ENCODE measurements at regions not wholly inside any gene's neighbourhood (a gene's known extent, or its start where the extent isn't known, plus 50 kb on each side); places are given as distances from the start of the nearest gene placed in this dataset.

GRCh38 chr10:2599571-2599970 lies 467.8 kb upstream of the PFKP start:
- TF ChIP-seq ZNF132 (tag by site-specific recombination; IDR thresholded peaks at IDR 0.05; ENCODE audit: borderline replicate concordance) = no peak
- no peak for TF ChIP-seq ZNF274 (IDR thresholded peaks at IDR 0.05; ENCODE audit: low read length)
- no peak for TF ChIP-seq ZNF274 (tag by site-specific recombination; IDR thresholded peaks at IDR 0.05; ENCODE audit: borderline replicate concordance)
- TF ChIP-seq ZNF214 (tag by site-specific recombination; IDR thresholded peaks at IDR 0.05; ENCODE audit: borderline replicate concordance) = no peak
- no peak for TF ChIP-seq ELK4 (IDR thresholded peaks at IDR 0.05; ENCODE audit: borderline replicate concordance, low read depth, low read length)
- TF ChIP-seq TRIM28 (IDR thresholded peaks at IDR 0.05; ENCODE audit: borderline replicate concordance, low read length) = no peak
- no peak for TF ChIP-seq FEZF1 (tag by site-specific recombination; IDR thresholded peaks at IDR 0.05)
- TF ChIP-seq ZNF76 (tag by site-specific recombination; IDR thresholded peaks at IDR 0.05; ENCODE audit: borderline replicate concordance, low read depth) = no peak
- no peak for TF ChIP-seq ZNF169 (tag by site-specific recombination; IDR thresholded peaks at IDR 0.05)
- no peak for TF ChIP-seq ZNF585B (tag by site-specific recombination; IDR thresholded peaks at IDR 0.05)
- no peak for TF ChIP-seq ZNF571 (tag by site-specific recombination; IDR thresholded peaks at IDR 0.05)
- TF ChIP-seq ZNF37A (tag by site-specific recombination; IDR thresholded peaks at IDR 0.05) = no peak
- no peak for TF ChIP-seq ZNF792 (tag by site-specific recombination; IDR thresholded peaks at IDR 0.05)
- TF ChIP-seq ZNF548 (tag by site-specific recombination; IDR thresholded peaks at IDR 0.05) = no peak
- no peaks in the 10 kb centered on the region for H3K4me1 ChIP-seq (ENCODE audit: control insufficient read depth, insufficient read depth, low read length)
- H3K9me3 ChIP-seq (ENCODE audit: control insufficient read depth, insufficient read depth, low read depth, low read length) = no peaks in the 10 kb centered on the region
- ChIA-PET CTCF (no interaction called here), POLR2A (interaction anchor here (0.6 kb wide), 1 partner anchor 74 kb away, joined by 3 read pairs; no protein-coding TSS in a partner anchor)
- H3K36me3 ChIP-seq (ENCODE audit: control insufficient read depth in 2 of 2, insufficient read depth in 1 of 2, low read length in 2 of 2) = no peaks in the 10 kb centered on the region
- H3K4me3 ChIP-seq (ENCODE audit: low read depth, low read length) = no peak overlapping the region
- H3K27ac ChIP-seq (ENCODE audit: extremely low read depth, low read depth, low read length) = no peak overlapping the region

GRCh38 chr10:2592360-2593160 lies 474.8 kb upstream of the PFKP start:
- Histone ChIP-seq H3K9me3 (ENCODE audit: control insufficient read depth, insufficient read depth, low read depth, low read length) (no peaks in the 10 kb centered on the region), H3K4me1 (ENCODE audit: control insufficient read depth, insufficient read depth, low read length) (no peaks in the 10 kb centered on the region), H3K36me3 (ENCODE audit: control insufficient read depth in 2 of 2, insufficient read depth in 1 of 2, low read length in 2 of 2) (no peaks in the 10 kb centered on the region), H3K4me3 (ENCODE audit: low read depth, low read length) (no peak overlapping the region), H3K27ac (ENCODE audit: extremely low read depth, low read depth, low read length) (no peak overlapping the region)
- ChIA-PET CTCF (interaction anchor here (0.6 kb wide), 1 partner anchor 455 kb away, joined by 4 read pairs; no protein-coding TSS in a partner anchor), POLR2A (no interaction called here)
- TF ChIP-seq ZNF302 (tag by site-specific recombination; IDR thresholded peaks at IDR 0.05; ENCODE audit: low read depth) (no peak), ZNF248 (tag by site-specific recombination; IDR thresholded peaks at IDR 0.05) (no peak), ZNF10 (tag by site-specific recombination; IDR thresholded peaks at IDR 0.05) (no peak), ZNF645 (tag by site-specific recombination; IDR thresholded peaks at IDR 0.05) (no peak), REPIN1 (tag by site-specific recombination; IDR thresholded peaks at IDR 0.05; ENCODE audit: low read depth) (no peak), ZSCAN4 (tag by site-specific recombination; IDR thresholded peaks at IDR 0.05) (no peak), PRDM1 (tag by site-specific recombination; IDR thresholded peaks at IDR 0.05) (no peak), ZNF560 (tag by site-specific recombination; IDR thresholded peaks at IDR 0.05; ENCODE audit: borderline replicate concordance) (no peak), ZBTB17 (tag by site-specific recombination; IDR thresholded peaks at IDR 0.05) (no peak), ZNF530 (tag by site-specific recombination; IDR thresholded peaks at IDR 0.05; ENCODE audit: low read depth) (no peak), YY1 (tag by site-specific recombination; IDR thresholded peaks at IDR 0.05) (no peak), ZNF18 (tag by site-specific recombination; IDR thresholded peaks at IDR 0.05) (no peak), ZNF624 (tag by site-specific recombination; IDR thresholded peaks at IDR 0.05) (no peak)
